IPS-20b (cell line): ENCODE measurements at regions not wholly inside any gene's neighbourhood (a gene's known extent, or its start where the extent isn't known, plus 50 kb on each side); places are given as distances from the start of the nearest gene placed in this dataset.

ENCODE experiments used
- H3K27ac ChIP-seq: one replicate; pipeline ENCODE4 v1.5.1; 2013; ENCODE audit warnings: low read length
- H3K27me3 ChIP-seq: 2 replicates; pipeline ENCODE4 v1.6.1; 2013; ENCODE audit warnings: mild to moderate bottlenecking, low read length, inconsistent platforms; ENCODE audit not compliant: insufficient read depth
- H3K36me3 ChIP-seq: 2 replicates; pipeline ENCODE4 v1.6.1; 2013; ENCODE audit warnings: low read depth, mild to moderate bottlenecking, inconsistent platforms, low read length, moderate library complexity; ENCODE audit not compliant: insufficient read depth
- H3K4me1 ChIP-seq: 2 replicates; pipeline ENCODE4 v1.6.1; 2013; ENCODE audit warnings: mild to moderate bottlenecking, control low read depth, inconsistent platforms, low read length, moderate library complexity; ENCODE audit not compliant: insufficient read depth
- H3K4me3 ChIP-seq: 2 replicates; pipeline ENCODE4 v1.5.1; 2013; ENCODE audit warnings: mild to moderate bottlenecking, low read length, inconsistent platforms
- H3K9ac ChIP-seq: 2 replicates; pipeline ENCODE4 v1.6.1; 2013; ENCODE audit warnings: low read depth, mild to moderate bottlenecking, inconsistent platforms, low read length, moderate library complexity
- H3K9me3 ChIP-seq: 2 replicates; pipeline ENCODE4 v1.6.1; 2013; ENCODE audit warnings: mild to moderate bottlenecking, low read depth, low read length, inconsistent platforms; ENCODE audit not compliant: insufficient read depth

DNA sequence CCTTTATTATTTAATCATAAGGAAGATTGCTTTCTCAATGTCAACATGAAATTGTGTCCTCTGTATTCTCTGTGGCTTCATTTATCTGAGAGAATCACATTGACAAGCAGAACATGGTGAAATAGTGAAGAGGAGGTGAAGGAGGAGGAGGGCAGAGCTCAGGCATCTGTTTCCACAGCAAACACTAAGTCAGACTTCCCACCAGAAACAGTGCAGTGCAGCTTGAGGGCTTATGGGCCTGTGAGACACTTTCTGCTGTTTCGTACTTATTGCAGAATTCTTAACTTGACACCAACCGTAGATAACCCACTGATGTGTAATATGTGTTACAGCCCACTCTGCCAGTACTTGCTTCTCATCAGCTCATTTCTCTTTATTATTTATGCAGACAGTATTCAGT, 386.3 kb downstream of the DIRAS2 start:
- no peak overlapping the region for H3K4me3 ChIP-seq
- H3K27me3 ChIP-seq: no peaks in the 10 kb centered on the region
- H3K27ac ChIP-seq: no peak overlapping the region

DNA sequence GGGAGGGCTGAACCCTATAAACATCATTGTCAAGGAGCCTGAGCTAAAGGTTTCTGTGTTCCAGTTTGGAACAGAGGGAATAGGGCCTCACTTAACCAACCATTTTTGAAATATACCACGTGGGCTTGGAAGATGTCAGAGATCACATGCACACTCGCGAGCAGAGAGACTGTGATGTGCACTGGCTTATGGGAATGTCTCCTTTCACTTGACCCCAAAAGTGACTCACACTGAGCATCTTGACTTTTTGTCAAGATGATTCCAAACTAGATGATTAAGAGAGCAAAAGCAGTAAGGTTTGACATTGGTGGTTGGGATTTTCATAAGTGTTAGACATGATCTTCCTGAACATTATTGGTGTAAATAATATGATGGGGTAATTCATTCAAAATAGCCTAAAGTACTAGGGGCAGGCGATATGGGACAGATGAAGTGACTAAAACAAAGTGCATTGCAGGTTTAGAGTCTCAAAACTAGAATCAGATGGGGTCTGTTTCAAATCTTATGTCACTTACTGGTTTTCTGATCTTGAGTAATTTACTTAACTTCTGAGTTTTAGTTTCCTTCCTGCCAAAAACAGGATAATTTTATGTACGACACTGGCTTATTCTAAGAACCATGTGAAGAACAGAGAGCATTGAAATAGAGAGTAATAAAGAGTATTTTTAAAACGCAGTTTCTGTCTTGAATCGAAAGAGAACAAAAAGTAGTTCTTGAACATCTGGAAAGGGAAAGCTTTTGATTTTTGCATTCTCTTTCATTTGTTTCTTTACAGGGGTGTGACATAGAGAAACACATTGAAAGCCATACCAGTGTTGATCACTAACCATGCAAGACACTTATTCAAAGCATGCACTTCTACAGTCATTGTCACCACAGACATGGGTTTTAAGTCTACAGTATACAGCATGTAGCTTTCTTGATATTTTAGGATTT, 383.0 kb downstream of the DIRAS2 start:
- no peak overlapping the region for H3K4me3 ChIP-seq
- no peaks in the 10 kb centered on the region for H3K4me1 ChIP-seq
- H3K27ac ChIP-seq: no peak overlapping the region
- peaks cover 12% of the 10 kb centered on the region for H3K9me3 ChIP-seq
- H3K9ac ChIP-seq: no peak overlapping the region
- H3K27me3 ChIP-seq: no peaks in the 10 kb centered on the region
- H3K36me3 ChIP-seq: no peaks in the 10 kb centered on the region

More for the DNA sequence above, 386.3 kb downstream of the DIRAS2 start:
- peaks cover 7% of the 10 kb centered on the region; the same call in 1 of the 2 replicates for H3K9me3 ChIP-seq
- no peaks in the 10 kb centered on the region for H3K4me1 ChIP-seq
- no peak overlapping the region for H3K9ac ChIP-seq
- no peaks in the 10 kb centered on the region for H3K36me3 ChIP-seq

DNA sequence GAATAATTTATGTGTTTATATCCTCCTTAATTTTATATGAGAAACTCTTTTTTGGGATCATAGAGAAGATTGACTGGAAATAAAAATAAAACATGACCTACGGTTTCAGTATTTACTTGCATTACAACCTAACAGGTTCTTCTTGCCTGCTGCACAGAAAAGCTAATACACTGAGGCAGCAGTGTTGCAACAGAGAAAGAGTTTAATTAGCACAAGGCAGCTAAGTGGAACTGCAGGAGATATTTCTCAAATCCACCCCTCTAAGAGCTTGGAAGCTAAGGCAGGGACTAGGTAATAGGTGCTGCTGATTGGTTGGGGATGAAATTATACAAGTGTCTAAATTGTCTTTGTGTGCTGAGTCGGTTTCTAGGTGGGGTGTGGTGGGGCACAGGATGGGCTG, 380.9 kb downstream of the DIRAS2 start:
- H3K27ac ChIP-seq: no peak overlapping the region
- no peaks in the 10 kb centered on the region for H3K36me3 ChIP-seq
- H3K9ac ChIP-seq: no peak overlapping the region
- H3K9me3 ChIP-seq: peaks cover 12% of the 10 kb centered on the region
- H3K27me3 ChIP-seq: no peaks in the 10 kb centered on the region
- H3K4me3 ChIP-seq: no peak overlapping the region
- H3K4me1 ChIP-seq: no peaks in the 10 kb centered on the region

DNA sequence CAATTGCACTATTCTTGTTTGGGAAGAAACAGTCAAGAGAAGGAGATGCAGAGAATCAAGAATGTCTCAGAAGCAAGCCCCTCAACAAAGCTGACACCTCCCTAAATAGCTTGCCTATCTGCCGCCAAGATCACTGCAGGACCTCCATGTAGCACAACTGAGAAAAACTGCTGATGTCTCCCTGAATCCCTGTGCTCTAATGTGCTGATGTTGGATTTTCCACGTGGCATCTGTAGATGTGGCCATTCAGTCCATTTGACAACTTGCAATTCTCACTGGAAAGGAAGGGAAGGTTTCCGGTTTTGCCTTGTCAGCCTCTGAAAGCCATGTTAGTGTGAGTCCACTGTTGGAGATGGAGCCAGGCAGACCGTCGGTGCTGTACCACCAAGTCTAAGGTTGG, 374.0 kb downstream of the DIRAS2 start:
- H3K36me3 ChIP-seq: no peaks in the 10 kb centered on the region
- H3K4me3 ChIP-seq: no peak overlapping the region
- no peak overlapping the region for H3K9ac ChIP-seq
- H3K27me3 ChIP-seq: no peaks in the 10 kb centered on the region
- H3K4me1 ChIP-seq: no peaks in the 10 kb centered on the region
- H3K27ac ChIP-seq: no peak overlapping the region
- no peaks in the 10 kb centered on the region for H3K9me3 ChIP-seq

DNA sequence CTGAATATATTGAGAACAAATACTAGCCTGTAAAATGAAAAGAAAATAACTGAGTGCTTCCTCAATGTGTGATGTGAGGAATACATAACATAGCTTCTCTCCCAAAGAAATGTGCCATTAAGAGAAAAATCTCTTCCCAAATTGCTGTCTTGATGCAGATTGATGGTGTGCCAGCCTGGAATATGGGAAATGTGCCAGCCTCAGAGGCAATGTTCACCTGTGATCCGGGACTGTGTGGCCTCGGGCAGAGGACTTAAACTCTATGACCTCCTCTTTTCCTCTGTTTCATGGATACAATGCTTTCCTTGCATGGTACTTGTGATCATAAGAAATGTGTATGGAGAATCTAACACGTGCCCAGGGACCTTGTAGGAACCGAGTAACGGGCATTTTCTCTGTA, 370.9 kb downstream of the DIRAS2 start:
- H3K27ac ChIP-seq: no peak overlapping the region
- H3K9ac ChIP-seq: no peak overlapping the region
- no peak overlapping the region for H3K4me3 ChIP-seq

DNA sequence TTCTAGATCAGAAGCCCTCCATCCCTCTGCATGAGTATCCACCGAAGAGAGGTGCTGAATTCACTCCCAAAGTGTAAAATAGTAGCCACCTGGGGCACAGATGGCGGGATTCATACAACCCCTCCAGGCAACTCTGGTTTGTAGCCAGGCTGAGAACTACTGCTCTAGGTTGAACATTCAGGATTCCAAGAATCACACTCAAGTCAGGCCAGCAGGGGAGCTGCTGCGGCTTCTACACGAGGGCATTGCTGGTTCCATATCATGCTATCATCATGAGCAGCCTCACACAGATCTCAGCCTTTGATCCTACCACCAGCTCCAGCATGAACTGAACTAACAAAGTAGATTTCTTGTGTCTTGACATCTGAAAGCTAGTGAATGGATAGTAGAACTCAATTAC, 367.9 kb downstream of the DIRAS2 start:
- no peak overlapping the region for H3K9ac ChIP-seq
- no peak overlapping the region for H3K27ac ChIP-seq
- no peaks in the 10 kb centered on the region for H3K4me1 ChIP-seq
- no peaks in the 10 kb centered on the region for H3K27me3 ChIP-seq
- H3K4me3 ChIP-seq: no peak overlapping the region
- H3K36me3 ChIP-seq: no peaks in the 10 kb centered on the region
- H3K9me3 ChIP-seq: no peaks in the 10 kb centered on the region

More for the DNA sequence above, 370.9 kb downstream of the DIRAS2 start:
- Histone ChIP-seq H3K4me1 (no peaks in the 10 kb centered on the region), H3K9me3 (no peaks in the 10 kb centered on the region), H3K36me3 (no peaks in the 10 kb centered on the region), H3K27me3 (no peaks in the 10 kb centered on the region)

DNA sequence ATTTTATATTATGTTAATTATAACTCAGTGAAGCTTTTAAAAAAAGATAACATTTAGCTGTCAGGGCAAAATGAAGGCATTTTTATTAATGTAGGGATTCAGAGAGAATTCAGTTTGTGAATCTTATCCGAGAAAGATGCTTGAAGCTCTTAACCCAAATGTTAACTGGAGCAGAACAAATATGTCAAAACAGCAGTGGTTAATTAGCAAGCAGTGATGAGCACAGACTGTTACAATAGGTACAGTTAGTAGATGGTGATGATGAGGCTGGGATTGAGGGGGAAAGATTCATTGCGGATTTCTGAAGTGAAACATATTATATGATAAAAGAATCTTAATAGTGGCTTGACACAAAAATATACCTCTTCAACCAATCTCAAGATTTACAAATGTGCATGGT, 356.7 kb downstream of the DIRAS2 start:
- no peaks in the 10 kb centered on the region for H3K9me3 ChIP-seq
- no peak overlapping the region for H3K4me3 ChIP-seq
- H3K27me3 ChIP-seq: no peaks in the 10 kb centered on the region
- no peaks in the 10 kb centered on the region for H3K36me3 ChIP-seq
- no peak overlapping the region for H3K9ac ChIP-seq
- no peaks in the 10 kb centered on the region for H3K4me1 ChIP-seq
- no peak overlapping the region for H3K27ac ChIP-seq

DNA sequence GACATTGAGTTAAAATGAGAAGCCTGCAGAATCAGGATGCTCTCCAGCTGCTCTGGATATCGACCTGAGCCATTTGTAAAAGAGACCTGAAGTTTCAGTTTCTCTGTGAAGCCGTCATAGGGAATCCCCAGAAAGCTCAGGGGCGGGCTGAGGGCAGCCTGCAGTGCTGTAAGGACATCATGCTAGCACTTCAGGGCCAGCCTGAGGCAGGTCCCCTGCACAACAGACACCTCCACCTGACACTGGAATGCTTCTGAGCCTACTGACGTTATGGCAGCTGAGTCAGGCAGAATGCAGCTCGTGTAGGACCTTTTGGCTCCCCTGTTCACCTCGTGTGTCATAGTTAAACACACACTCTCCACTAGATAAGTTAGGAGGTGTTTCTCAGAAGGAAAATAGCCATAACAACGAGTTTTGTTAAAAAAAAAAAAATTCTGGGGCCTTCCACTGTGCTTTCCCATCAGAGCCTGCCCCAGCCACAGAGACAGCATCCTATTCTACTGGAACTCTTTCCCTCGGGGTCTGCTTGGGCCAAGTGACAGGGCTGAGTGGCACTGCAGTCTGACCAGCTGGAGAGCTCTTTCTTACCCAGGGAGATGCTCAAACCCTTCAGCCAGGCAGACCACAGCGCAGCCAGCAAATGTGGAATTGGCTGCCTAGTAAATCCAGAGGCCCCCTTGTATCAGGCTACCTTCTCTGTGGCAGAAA, 354.9 kb downstream of the DIRAS2 start:
- no peak overlapping the region for H3K9ac ChIP-seq
- H3K27ac ChIP-seq: no peak overlapping the region
- no peaks in the 10 kb centered on the region for H3K36me3 ChIP-seq
- no peaks in the 10 kb centered on the region for H3K9me3 ChIP-seq
- no peaks in the 10 kb centered on the region for H3K27me3 ChIP-seq
- H3K4me3 ChIP-seq: no peak overlapping the region
- H3K4me1 ChIP-seq: no peaks in the 10 kb centered on the region

DNA sequence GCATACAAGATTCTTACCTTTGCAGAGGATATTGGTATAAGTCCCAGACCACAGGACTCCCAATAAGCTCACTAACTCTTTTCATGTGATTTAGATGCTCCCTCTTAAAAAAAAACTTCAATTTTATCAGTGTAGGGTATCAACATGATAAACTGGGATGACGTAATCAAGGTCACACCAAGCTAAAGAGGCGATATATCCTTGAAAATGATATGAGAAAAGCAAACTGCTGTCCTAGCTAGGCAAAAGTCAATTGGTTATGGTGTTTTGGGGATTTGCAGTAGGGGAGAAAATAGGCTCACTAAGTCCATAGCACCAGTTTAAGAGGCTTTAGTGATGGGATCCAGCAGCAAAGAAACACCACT, 354.4 kb downstream of the DIRAS2 start:
- H3K27me3 ChIP-seq: no peaks in the 10 kb centered on the region
- no peaks in the 10 kb centered on the region for H3K9me3 ChIP-seq
- no peak overlapping the region for H3K9ac ChIP-seq
- no peaks in the 10 kb centered on the region for H3K4me1 ChIP-seq
- no peak overlapping the region for H3K27ac ChIP-seq
- H3K4me3 ChIP-seq: no peak overlapping the region
- no peaks in the 10 kb centered on the region for H3K36me3 ChIP-seq

DNA sequence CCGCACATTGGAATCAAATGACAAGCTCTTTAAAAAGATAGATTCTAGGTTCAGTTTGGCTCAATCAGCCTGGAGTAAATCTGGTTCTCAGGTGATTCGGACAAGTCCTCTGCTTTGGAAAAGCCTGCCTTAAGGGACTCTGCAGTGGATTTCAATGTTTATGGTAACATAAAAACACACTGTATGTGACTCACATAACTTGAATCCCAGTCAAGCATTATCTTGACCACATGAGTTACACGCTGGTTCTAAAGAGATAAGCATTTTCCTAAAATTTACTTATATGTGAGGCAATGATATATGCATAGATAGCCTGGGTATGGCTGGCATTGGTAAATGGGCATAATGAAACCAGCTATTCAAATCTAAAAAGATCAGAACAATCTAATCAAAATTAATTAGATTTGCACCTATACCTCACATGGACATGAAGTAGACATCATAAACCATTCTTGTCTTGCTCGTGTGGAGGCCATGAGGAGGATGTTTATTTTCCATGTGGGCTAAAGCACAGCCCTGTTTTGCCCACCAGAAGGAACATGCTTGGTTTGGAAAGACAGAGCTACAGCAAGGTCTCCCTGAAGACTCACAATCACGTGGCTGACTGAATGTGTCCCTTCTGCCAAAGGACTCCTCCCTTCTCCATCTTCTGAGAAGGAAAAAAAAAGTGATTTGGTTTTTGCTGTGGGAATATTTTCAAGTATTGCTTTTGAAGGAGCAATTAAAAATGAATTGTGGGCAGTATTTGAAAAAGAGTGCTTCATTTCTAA, 351.7 kb downstream of the DIRAS2 start:
- Histone ChIP-seq H3K27me3 (no peaks in the 10 kb centered on the region), H3K9ac (no peak overlapping the region), H3K4me3 (no peak overlapping the region), H3K4me1 (no peaks in the 10 kb centered on the region), H3K9me3 (no peaks in the 10 kb centered on the region), H3K27ac (no peak overlapping the region), H3K36me3 (no peaks in the 10 kb centered on the region)

DNA sequence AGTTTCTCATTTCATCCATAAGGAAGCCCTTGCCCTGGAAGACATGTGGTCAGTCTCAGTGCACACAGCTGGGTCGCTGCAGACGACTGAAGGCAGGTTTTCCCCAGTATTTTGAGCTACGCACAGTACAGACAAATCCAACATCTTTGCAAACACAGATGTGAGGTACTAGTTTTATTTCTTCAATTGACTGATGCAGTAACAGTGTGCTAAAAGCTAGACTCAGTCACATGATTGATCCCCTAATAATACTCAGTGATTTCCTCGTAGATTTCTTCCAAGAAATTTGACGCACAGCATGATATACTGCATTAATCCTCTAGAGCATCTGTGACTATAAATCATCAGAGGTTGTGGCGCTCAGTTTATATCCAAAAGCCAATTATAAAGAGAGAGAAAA, 346.1 kb downstream of the DIRAS2 start:
- Histone ChIP-seq H3K4me1 (no peaks in the 10 kb centered on the region), H3K9me3 (no peaks in the 10 kb centered on the region), H3K4me3 (no peak overlapping the region), H3K27ac (no peak overlapping the region), H3K27me3 (no peaks in the 10 kb centered on the region), H3K36me3 (no peaks in the 10 kb centered on the region), H3K9ac (no peak overlapping the region)
